ENCODE measurements at regions not wholly inside any gene's neighbourhood (a gene's known extent, or its start where the extent isn't known, plus 50 kb on each side); places are given as distances from the start of the nearest gene placed in this dataset.
"Not testable (repeated sequence)": the region's sequence is repeated elsewhere in the genome, so short reads cannot be mapped to it uniquely, and the experiment has no call there.

GRCh38 chr12:13435235-13435933, 238.9 kb downstream of the EMP1 start:
- no peak for DNase-seq

GRCh38 chr12:13433768-13434167, 237.2 kb downstream of the EMP1 start:
- DNase-seq, result no peak

GRCh38 chr12:13431041-13431440, 234.5 kb downstream of the EMP1 start:
- DNase-seq, result no peak

GRCh38 chr12:13428538-13429265, 232.2 kb downstream of the EMP1 start:
- DNase-seq, result no peak

GRCh38 chr12:13425766-13426165, 229.2 kb downstream of the EMP1 start:
- no peak for DNase-seq

GRCh38 chr12:13422291-13422690, 225.8 kb downstream of the EMP1 start:
- no peak for DNase-seq

- DNase-seq, result no peak
Observed at GRCh38 chr12:13417516-13417915, 221.0 kb downstream of the EMP1 start.

GRCh38 chr12:13411287-13411686, 214.8 kb downstream of the EMP1 start:
- DNase-seq, result no peak

- no peak for DNase-seq
Observed at GRCh38 chr12:13405961-13406703, 209.6 kb downstream of the EMP1 start.

GRCh38 chr12:13404631-13405473, 208.3 kb downstream of the EMP1 start:
- DNase-seq, result no peak

GRCh38 chr12:13404111-13404628, 207.6 kb downstream of the EMP1 start:
- DNase-seq, result no peak

- DNase-seq, result not testable (repeated sequence)
Observed at GRCh38 chr12:13391375-13391774, 194.8 kb downstream of the EMP1 start.

- DNase-seq, result no peak
Observed at GRCh38 chr12:13390918-13391317, 194.4 kb downstream of the EMP1 start.

- no peak for DNase-seq
Observed at GRCh38 chr12:13390381-13390861, 193.9 kb downstream of the EMP1 start.

GRCh38 chr12:13387101-13387500, 190.6 kb downstream of the EMP1 start:
- no peak for DNase-seq

- DNase-seq, result no peak
Observed at GRCh38 chr12:13386323-13387039, 190.0 kb downstream of the EMP1 start.

GRCh38 chr12:13383379-13383778, 186.9 kb downstream of the EMP1 start:
- DNase-seq, result no peak

- no peak for DNase-seq
Observed at GRCh38 chr12:13380297-13380696, 183.8 kb downstream of the EMP1 start.

- DNase-seq, result no peak
Observed at GRCh38 chr12:13379531-13380188, 183.1 kb downstream of the EMP1 start.

GRCh38 chr12:13377698-13378097, 181.2 kb downstream of the EMP1 start:
- DNase-seq, result no peak
